Coronary artery (tissue), 2 donors: ENCODE measurements at regions not wholly inside any gene's neighbourhood (a gene's known extent, or its start where the extent isn't known, plus 50 kb on each side); places are given as distances from the start of the nearest gene placed in this dataset.

ENCODE experiments used
- DNase-seq: peaks from one replicate; pipeline ENCODE4 v3.0.0-alpha.2; 2017; ENCODE audit warnings: low spot score
- H3K27ac ChIP-seq, 2 donors: fragments of 200-600 bp; sonication (generic); one replicate each; pipeline ENCODE4 v1.5.1; 2016 to 2019
- H3K4me3 ChIP-seq: fragments of 200-600 bp; sonication (generic); 2 replicates; pipeline ENCODE4 v1.5.1; 2016; ENCODE audit warnings: mild to moderate bottlenecking, moderate library complexity
- CTCF ChIP-seq: fragments of 200-600 bp; sonication (generic); IDR thresholded peaks from one replicate; pipeline ENCODE4 v1.5.1; 2019; ENCODE audit warnings: antibody characterized with exemption

- no peak for DNase-seq
- TF ChIP-seq CTCF = no peak
Observed at GRCh38 chr17:79251824-79252223, 177.2 kb downstream of the ENGASE start.

GRCh38 chr17:79249929-79250521 lies 175.4 kb downstream of the ENGASE start:
- TF ChIP-seq CTCF = no peak
- no peak for DNase-seq
- H3K27ac ChIP-seq = no peak overlapping the region
- no peak overlapping the region for H3K4me3 ChIP-seq

More at GRCh38 chr17:79251824-79252223, 177.2 kb downstream of the ENGASE start:
- Histone ChIP-seq H3K4me3 (no peak overlapping the region), H3K27ac (no peak overlapping the region)

GRCh38 chr17:79248843-79249493 lies 174.3 kb downstream of the ENGASE start:
- TF ChIP-seq CTCF = no peak
- no peak for DNase-seq
- Histone ChIP-seq H3K4me3 (no peak overlapping the region), H3K27ac (no peak overlapping the region)

GRCh38 chr17:79246225-79247190 lies 171.9 kb downstream of the ENGASE start:
- no peak for TF ChIP-seq CTCF
- H3K4me3 ChIP-seq = no peak overlapping the region
- H3K27ac ChIP-seq = no peak overlapping the region
- no peak for DNase-seq

DNA sequence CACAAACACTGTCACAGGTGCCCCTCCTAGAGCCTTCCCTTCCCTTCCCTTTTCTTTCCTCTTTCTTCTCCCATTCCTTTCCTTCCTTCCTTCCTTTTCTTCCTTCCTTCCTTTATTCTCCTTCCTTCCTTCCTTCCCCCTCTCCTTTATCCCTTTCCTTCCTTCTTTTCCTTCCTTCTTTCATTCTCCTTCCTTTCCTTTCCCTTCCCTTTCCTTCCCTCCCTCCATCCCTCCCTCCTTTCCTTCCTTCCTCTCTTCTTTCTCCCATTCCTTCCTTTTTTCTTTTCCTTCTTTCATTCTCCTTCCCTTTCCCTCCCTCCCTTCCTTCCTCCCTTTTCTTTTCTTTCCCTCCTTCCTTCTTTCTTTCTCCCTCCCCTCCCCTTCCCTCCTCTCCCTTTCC lies 170.0 kb downstream of the ENGASE start:
- no peak for TF ChIP-seq CTCF
- DNase-seq = no peak
- Histone ChIP-seq H3K27ac (no peak overlapping the region), H3K4me3 (no peak overlapping the region)

GRCh38 chr17:79243996-79244395 lies 169.4 kb downstream of the ENGASE start:
- Histone ChIP-seq H3K27ac (no peak overlapping the region), H3K4me3 (no peak overlapping the region)
- no peak for DNase-seq
- no peak for TF ChIP-seq CTCF
